ENCODE measurements at regions not wholly inside any gene's neighbourhood (a gene's known extent, or its start where the extent isn't known, plus 50 kb on each side); places are given as distances from the start of the nearest gene placed in this dataset.

DNA sequence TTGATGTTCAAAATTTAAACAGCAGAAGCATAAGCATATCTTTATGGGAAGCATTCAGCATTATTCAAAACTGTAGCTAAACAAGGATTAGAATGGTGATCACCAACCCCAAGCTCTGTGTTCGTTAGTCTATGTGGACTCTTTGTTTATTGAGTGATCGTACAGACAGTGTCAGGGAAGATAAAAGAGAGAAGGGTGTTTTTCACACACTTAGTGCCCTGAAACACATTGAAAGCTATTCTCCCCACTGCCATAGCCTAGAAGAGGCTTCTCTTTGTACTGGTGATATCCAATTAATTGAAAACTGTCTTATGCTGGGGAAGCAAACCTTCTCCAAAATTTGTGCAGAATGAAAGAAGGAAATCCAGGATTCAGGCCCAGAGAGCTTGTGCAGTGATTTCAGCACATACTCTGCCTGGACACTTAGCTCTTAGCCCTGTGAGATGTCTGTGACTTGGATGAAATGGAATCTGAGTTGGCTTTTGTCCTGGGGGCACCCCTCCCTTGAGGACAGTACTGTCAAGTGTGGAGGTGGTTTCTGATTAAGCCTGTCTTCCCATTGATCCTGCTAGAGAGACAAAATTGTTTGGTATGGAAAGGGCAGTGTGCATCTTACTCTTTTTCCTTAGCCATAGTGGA is 125.7 kb upstream of the MTHFD1L start:
- TF ChIP-seq POLR2AphosphoS5 (IDR thresholded peaks at IDR 0.05), result no peak
- TF ChIP-seq EZH2 (IDR thresholded peaks at IDR 0.05; ENCODE audit: borderline replicate concordance, insufficient read depth, low read length, poor library complexity, severe bottlenecking), result no peak
- TF ChIP-seq, protein P1, sequence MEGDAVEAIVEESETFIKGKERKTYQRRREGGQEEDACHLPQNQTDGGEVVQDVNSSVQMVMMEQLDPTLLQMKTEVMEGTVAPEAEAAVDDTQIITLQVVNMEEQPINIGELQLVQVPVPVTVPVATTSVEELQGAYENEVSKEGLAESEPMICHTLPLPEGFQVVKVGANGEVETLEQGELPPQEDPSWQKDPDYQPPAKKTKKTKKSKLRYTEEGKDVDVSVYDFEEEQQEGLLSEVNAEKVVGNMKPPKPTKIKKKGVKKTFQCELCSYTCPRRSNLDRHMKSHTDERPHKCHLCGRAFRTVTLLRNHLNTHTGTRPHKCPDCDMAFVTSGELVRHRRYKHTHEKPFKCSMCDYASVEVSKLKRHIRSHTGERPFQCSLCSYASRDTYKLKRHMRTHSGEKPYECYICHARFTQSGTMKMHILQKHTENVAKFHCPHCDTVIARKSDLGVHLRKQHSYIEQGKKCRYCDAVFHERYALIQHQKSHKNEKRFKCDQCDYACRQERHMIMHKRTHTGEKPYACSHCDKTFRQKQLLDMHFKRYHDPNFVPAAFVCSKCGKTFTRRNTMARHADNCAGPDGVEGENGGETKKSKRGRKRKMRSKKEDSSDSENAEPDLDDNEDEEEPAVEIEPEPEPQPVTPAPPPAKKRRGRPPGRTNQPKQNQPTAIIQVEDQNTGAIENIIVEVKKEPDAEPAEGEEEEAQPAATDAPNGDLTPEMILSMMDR (IDR thresholded peaks at IDR 0.05; ENCODE audit: poor library complexity, severe bottlenecking), result no peak
- no peak for TF ChIP-seq TAF1 (IDR thresholded peaks at IDR 0.05; ENCODE audit: low read depth)
- TF ChIP-seq, protein P2, sequence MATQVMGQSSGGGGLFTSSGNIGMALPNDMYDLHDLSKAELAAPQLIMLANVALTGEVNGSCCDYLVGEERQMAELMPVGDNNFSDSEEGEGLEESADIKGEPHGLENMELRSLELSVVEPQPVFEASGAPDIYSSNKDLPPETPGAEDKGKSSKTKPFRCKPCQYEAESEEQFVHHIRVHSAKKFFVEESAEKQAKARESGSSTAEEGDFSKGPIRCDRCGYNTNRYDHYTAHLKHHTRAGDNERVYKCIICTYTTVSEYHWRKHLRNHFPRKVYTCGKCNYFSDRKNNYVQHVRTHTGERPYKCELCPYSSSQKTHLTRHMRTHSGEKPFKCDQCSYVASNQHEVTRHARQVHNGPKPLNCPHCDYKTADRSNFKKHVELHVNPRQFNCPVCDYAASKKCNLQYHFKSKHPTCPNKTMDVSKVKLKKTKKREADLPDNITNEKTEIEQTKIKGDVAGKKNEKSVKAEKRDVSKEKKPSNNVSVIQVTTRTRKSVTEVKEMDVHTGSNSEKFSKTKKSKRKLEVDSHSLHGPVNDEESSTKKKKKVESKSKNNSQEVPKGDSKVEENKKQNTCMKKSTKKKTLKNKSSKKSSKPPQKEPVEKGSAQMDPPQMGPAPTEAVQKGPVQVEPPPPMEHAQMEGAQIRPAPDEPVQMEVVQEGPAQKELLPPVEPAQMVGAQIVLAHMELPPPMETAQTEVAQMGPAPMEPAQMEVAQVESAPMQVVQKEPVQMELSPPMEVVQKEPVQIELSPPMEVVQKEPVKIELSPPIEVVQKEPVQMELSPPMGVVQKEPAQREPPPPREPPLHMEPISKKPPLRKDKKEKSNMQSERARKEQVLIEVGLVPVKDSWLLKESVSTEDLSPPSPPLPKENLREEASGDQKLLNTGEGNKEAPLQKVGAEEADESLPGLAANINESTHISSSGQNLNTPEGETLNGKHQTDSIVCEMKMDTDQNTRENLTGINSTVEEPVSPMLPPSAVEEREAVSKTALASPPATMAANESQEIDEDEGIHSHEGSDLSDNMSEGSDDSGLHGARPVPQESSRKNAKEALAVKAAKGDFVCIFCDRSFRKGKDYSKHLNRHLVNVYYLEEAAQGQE (IDR thresholded peaks at IDR 0.05; ENCODE audit: borderline replicate concordance), result no peak
- TF ChIP-seq RAD21 (conservative IDR thresholded peaks at IDR 0.05), result no peak
- no peak for TF ChIP-seq EP300 (conservative IDR thresholded peaks at IDR 0.05; ENCODE audit: poor library complexity, severe bottlenecking)
- no peak for TF ChIP-seq SMC3 (conservative IDR thresholded peaks at IDR 0.05; ENCODE audit: poor library complexity)
- no peak for TF ChIP-seq MXI1 (conservative IDR thresholded peaks at IDR 0.05; ENCODE audit: poor library complexity, severe bottlenecking)

Data from neural cell (in vitro differentiated cells).